BE2C (cell line): ENCODE measurements at regions not wholly inside any gene's neighbourhood (a gene's known extent, or its start where the extent isn't known, plus 50 kb on each side); places are given as distances from the start of the nearest gene placed in this dataset.

Experiments used
- DNase-seq: peaks from one replicate; pipeline ENCODE4 v3.0.0-alpha.2; 2020
- H3K27me3 ChIP-seq: fragments of 250-450 bp; sonication (Bioruptor Pico); 2 replicates; pipeline ENCODE4 v1.5.1; 2020; ENCODE audit warnings: mild to moderate bottlenecking
- H3K36me3 ChIP-seq: fragments of 250-450 bp; sonication (Bioruptor Pico); 2 replicates; pipeline ENCODE4 v1.5.1; 2020; ENCODE audit warnings: mild to moderate bottlenecking
- H3K4me1 ChIP-seq: fragments of 250-450 bp; sonication (Bioruptor Pico); 2 replicates; pipeline ENCODE4 v1.5.1; 2020
- H3K4me3 ChIP-seq: 2 replicates; pipeline ENCODE4 v1.5.1; 2011; ENCODE audit warnings: low read depth, low read length
- H3K9me3 ChIP-seq: fragments of 250-450 bp; sonication (Bioruptor Pico); 2 replicates; pipeline ENCODE4 v1.5.1; 2020
- CTCF ChIP-seq: IDR thresholded peaks from 2 replicates; pipeline ENCODE4 v1.5.1; 2012; ENCODE audit warnings: mild to moderate bottlenecking, low read depth, low read length

- H3K27me3 ChIP-seq: peaks cover 13% of the 10 kb centered on the region
- H3K4me3 ChIP-seq: no peak overlapping the region
- H3K9me3 ChIP-seq: no peaks in the 10 kb centered on the region
- DNase-seq: no peak
- no peaks in the 10 kb centered on the region for H3K36me3 ChIP-seq
- no peaks in the 10 kb centered on the region for H3K4me1 ChIP-seq
- no peak for TF ChIP-seq CTCF
Measured at GRCh38 chr20:24842274-24842917, 106.7 kb upstream of the CST7 start.

- peaks cover 13% of the 10 kb centered on the region for H3K27me3 ChIP-seq
- no peak for DNase-seq
- H3K9me3 ChIP-seq: no peaks in the 10 kb centered on the region
- no peak for TF ChIP-seq CTCF
- no peaks in the 10 kb centered on the region for H3K4me1 ChIP-seq
- no peak overlapping the region for H3K4me3 ChIP-seq
- no peaks in the 10 kb centered on the region for H3K36me3 ChIP-seq
Measured at GRCh38 chr20:24842918-24843715, 106.0 kb upstream of the CST7 start.

GRCh38 chr20:24850176-24850575, 98.9 kb upstream of the CST7 start:
- no peak for DNase-seq
- no peak for TF ChIP-seq CTCF
- H3K4me1 ChIP-seq: no peaks in the 10 kb centered on the region

GRCh38 chr20:24851346-24852019, 97.6 kb upstream of the CST7 start:
- no peaks in the 10 kb centered on the region for H3K9me3 ChIP-seq
- H3K4me3 ChIP-seq: no peak overlapping the region
- H3K4me1 ChIP-seq: no peaks in the 10 kb centered on the region
- H3K27me3 ChIP-seq: no peaks in the 10 kb centered on the region
- TF ChIP-seq CTCF: no peak
- H3K36me3 ChIP-seq: no peaks in the 10 kb centered on the region
- no peak for DNase-seq

More at GRCh38 chr20:24850176-24850575, 98.9 kb upstream of the CST7 start:
- Histone ChIP-seq H3K9me3 (no peaks in the 10 kb centered on the region), H3K4me3 (no peak overlapping the region), H3K36me3 (no peaks in the 10 kb centered on the region), H3K27me3 (peaks cover 8% of the 10 kb centered on the region; the same call in 1 of the 2 replicates)

- Histone ChIP-seq H3K27me3 (no peaks in the 10 kb centered on the region), H3K4me1 (no peaks in the 10 kb centered on the region), H3K9me3 (no peaks in the 10 kb centered on the region), H3K4me3 (no peak overlapping the region), H3K36me3 (no peaks in the 10 kb centered on the region)
- no peak for DNase-seq
- no peak for TF ChIP-seq CTCF
Measured at GRCh38 chr20:24853916-24854315, 95.2 kb upstream of the CST7 start.
